ENCODE measurements at regions not wholly inside any gene's neighbourhood (a gene's known extent, or its start where the extent isn't known, plus 50 kb on each side); places are given as distances from the start of the nearest gene placed in this dataset.

DNA sequence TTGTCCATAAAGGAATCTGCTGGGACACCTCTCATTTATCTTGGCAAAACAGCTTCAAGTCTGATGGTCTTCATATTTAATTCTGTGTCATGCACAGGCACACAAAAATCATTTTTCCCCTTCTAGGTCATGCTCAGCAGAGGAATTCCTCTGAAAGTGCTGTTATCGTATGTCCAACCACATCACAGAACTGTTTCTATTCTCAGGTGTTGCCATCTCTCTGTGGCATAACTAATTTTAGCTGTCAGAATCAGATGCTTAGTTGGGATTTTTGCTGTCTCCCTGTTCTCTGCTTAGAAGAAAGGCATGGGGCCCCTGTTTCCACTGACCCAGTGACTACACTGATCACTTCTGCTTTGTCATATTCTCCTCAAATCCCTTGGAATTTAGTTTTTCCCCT, 608.0 kb upstream of the EPHA7 start:
- TF ChIP-seq, protein P1, sequence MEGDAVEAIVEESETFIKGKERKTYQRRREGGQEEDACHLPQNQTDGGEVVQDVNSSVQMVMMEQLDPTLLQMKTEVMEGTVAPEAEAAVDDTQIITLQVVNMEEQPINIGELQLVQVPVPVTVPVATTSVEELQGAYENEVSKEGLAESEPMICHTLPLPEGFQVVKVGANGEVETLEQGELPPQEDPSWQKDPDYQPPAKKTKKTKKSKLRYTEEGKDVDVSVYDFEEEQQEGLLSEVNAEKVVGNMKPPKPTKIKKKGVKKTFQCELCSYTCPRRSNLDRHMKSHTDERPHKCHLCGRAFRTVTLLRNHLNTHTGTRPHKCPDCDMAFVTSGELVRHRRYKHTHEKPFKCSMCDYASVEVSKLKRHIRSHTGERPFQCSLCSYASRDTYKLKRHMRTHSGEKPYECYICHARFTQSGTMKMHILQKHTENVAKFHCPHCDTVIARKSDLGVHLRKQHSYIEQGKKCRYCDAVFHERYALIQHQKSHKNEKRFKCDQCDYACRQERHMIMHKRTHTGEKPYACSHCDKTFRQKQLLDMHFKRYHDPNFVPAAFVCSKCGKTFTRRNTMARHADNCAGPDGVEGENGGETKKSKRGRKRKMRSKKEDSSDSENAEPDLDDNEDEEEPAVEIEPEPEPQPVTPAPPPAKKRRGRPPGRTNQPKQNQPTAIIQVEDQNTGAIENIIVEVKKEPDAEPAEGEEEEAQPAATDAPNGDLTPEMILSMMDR (IDR thresholded peaks at IDR 0.05; ENCODE audit: low read depth, low read length, missing control alignments): no peak
- no peak for DNase-seq (ENCODE audit: extremely low read depth, low read depth)
- H3K4me3 ChIP-seq (replicated peaks; ENCODE audit: low read depth, low read length): no peak overlapping the region

DNA sequence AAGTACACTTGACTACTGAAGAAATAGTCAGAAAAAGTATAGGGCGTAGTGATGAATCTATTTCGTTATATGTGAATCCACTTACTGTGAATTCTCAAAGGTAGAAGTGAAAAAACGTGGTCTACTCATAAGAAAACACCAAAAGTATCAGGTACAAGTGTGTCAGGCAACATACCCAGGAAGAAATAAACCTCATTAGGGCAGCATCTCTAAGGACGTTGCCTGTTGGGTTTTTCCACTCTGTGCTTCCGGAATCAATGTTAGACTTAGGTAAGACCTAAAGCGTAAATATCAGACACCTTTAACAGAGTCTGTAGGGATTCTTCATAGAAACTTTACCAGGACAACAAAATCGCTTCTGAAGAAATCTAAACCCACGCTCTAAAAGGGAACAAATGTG, 607.2 kb upstream of the EPHA7 start:
- no peak for DNase-seq (ENCODE audit: extremely low read depth, low read depth)
- no peak overlapping the region for H3K4me3 ChIP-seq (replicated peaks; ENCODE audit: low read depth, low read length)

DNA sequence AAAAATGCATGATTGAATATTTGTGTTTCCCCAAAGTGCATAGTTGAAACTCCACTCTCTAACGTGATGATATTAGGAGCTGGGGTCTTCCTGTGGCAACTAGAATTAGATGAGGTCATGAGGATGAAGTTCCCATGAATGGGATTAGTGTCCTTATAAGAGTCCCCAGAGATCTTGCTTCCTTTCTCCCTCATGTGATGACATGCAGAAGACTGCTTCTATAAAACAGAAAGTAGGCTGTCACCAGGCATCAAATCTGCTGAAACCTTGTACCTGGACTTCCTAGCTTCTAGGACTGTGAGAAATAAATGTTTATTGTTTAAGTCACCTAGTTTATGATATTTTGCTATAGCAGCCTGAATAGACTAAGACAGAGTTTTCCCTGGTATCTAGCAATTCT, 586.5 kb upstream of the EPHA7 start:
- TF ChIP-seq, protein P1 (IDR thresholded peaks at IDR 0.05; ENCODE audit: low read depth, low read length, missing control alignments): no peak
- DNase-seq (ENCODE audit: extremely low read depth, low read depth): no peak
- H3K4me3 ChIP-seq (replicated peaks; ENCODE audit: low read depth, low read length): no peak overlapping the region

More for the DNA sequence above, 607.2 kb upstream of the EPHA7 start:
- TF ChIP-seq, protein P1 (IDR thresholded peaks at IDR 0.05; ENCODE audit: low read depth, low read length, missing control alignments): no peak

DNA sequence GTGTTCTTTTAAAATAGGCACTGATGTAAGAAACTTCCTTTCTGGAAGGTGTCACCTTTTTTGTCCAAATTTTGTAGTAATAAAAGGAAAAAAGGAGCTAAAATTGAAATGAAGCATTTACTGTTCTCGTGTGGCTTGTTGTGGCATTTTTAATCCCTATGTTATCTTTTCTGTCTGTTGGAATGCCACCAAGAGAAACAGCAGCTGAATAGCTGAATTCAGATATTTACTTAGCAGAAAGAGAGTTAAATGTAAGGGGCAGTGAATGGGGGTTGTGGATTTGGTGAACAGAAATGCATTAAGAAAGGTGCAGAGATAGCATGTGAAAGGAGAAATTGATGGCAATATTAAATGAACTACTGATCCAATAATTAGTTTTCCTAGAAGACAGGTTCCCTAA, 573.6 kb upstream of the EPHA7 start:
- TF ChIP-seq, protein P1 (IDR thresholded peaks at IDR 0.05; ENCODE audit: low read depth, low read length, missing control alignments): no peak
- H3K4me3 ChIP-seq (replicated peaks; ENCODE audit: low read depth, low read length): no peak overlapping the region
- no peak for DNase-seq (ENCODE audit: extremely low read depth, low read depth)

DNA sequence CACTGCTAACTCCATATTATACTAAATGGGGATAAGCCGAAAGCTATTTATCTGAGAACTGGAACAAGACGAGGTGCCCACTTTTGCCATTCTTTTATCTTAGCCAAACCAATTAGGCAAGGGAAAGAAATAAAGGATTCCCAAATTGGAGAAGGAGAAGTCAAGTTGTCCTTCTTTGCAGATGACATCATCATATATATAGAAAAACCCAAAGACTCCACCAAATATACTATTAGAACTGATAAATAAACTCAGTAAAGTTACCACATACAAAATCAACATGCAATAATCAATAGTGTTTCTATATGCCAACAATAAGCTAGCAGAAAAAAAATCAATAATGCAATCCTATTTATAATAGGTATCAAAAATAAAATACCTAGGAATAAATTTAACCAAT, 570.3 kb upstream of the EPHA7 start:
- no peak for DNase-seq (ENCODE audit: extremely low read depth, low read depth)
- TF ChIP-seq, protein P1 (IDR thresholded peaks at IDR 0.05; ENCODE audit: low read depth, low read length, missing control alignments): no peak
- H3K4me3 ChIP-seq (replicated peaks; ENCODE audit: low read depth, low read length): no peak overlapping the region

DNA sequence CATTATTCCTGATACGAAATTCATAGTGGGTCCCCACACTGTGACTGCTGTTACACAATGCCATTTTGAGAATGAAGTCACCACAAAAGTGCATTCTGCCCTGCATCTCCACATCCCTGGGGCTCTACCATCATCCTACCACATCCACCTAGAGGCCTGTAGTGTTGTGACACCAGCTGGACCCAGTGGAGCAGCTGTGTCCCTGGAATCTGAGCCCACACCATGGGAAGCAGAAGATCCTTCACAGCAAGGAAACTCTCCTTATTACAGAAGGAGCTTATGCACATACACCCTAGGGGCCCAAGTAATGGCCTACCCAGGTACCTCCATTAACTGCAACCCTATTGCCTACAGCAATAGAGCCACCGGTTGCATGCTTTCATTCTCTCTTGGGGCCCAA, 566.6 kb upstream of the EPHA7 start:
- no peak for DNase-seq (ENCODE audit: extremely low read depth, low read depth)
- no peak overlapping the region for H3K4me3 ChIP-seq (replicated peaks; ENCODE audit: low read depth, low read length)
- TF ChIP-seq, protein P1 (IDR thresholded peaks at IDR 0.05; ENCODE audit: low read depth, low read length, missing control alignments): no peak

DNA sequence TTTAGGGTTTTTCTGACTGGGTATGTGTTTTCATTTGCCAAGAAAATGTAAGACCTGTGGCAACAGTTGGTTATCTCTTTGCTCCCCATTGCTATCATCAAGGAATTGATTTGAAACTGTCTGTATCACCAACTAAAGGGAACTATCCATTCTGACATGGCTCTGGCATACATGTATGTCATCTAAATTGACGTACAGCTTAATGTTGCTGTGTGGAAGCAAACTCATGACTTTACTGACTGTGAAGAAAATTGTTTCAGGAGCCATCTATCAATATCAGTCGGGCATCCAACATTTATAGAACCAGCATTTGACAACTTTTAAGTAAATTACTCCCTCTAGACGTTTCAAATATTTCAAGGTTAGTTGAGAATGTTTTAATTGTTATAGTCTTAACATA, 555.8 kb upstream of the EPHA7 start:
- TF ChIP-seq, protein P1 (IDR thresholded peaks at IDR 0.05; ENCODE audit: low read depth, low read length, missing control alignments): no peak
- no peak overlapping the region for H3K4me3 ChIP-seq (replicated peaks; ENCODE audit: low read depth, low read length)
- DNase-seq (ENCODE audit: extremely low read depth, low read depth): no peak
